H1 (cell line): ENCODE measurements at regions not wholly inside any gene's neighbourhood (a gene's known extent, or its start where the extent isn't known, plus 50 kb on each side); places are given as distances from the start of the nearest gene placed in this dataset.

Experiments used
- CHD7 ChIP-seq: fragments of 300-600 bp; sonication (generic); IDR thresholded peaks from 2 replicates; pipeline ENCODE4 v1.7.1; 2012; ENCODE audit warnings: low read length, moderate library complexity, mild to moderate bottlenecking, inconsistent platforms; ENCODE audit not compliant: insufficient replicate concordance
- NANOG ChIP-seq: IDR thresholded peaks from 2 replicates; pipeline ENCODE4 v1.6.1; 2011; ENCODE audit warnings: low read length, low read depth, mild to moderate bottlenecking, inconsistent platforms; ENCODE audit not compliant: insufficient read depth, poor library complexity, severe bottlenecking

DNA sequence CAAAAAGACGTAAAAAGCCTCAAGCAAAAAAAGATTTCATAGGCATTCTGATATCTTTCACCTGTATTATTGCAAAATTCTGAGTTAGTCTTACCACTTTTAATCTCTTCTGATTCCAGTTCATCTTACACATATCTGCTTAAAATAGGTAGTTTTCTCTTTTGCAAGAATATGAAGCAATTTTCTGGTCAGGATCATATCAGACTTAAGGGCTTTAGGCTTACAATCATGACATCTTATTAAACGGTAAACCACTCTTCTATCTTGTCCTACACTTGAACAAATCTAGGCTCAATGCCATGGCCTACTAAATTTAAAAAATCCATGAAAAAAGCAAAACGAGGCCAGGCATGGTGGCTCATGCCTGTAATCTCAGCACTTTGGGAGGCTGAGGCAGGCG lies 50.1 kb upstream of the GAREM1 start (continued):
- no peak for TF ChIP-seq CHD7
- TF ChIP-seq NANOG, result no peak
